ENCODE measurements at regions not wholly inside any gene's neighbourhood (a gene's known extent, or its start where the extent isn't known, plus 50 kb on each side); places are given as distances from the start of the nearest gene placed in this dataset.
A peak's percentile ranks its signal among the peaks of the same experiment; 100 is the strongest.
"Not testable (repeated sequence)": the region's sequence is repeated elsewhere in the genome, so short reads cannot be mapped to it uniquely, and the experiment has no call there.

DNA sequence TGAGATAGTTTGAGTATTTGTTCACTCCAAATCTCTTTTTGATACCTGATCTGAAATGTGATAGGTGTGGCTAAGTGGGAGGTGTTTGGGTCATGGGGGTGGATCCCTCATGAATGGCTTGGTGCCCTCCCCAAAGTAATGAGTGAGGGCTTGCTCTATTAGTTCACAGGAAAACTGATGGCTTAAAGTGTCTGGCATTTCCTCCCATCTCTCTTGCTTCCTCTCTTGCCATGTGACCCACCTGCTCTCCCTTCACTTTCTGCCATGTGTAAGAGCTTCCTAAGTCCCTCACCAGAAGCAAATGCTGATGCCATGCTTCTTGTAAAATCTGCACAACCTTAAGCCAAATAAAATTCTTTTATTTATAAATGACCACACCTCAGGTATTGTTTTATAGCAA is 61.1 kb downstream of the MAD2L1 start:
- H3K27ac ChIP-seq (ENCODE audit: low read length) = no peak overlapping the region
- no peak overlapping the region for H3K4me3 ChIP-seq (ENCODE audit: low read depth in 1 of 2, low read length in 2 of 2)
- no peaks in the 10 kb centered on the region for H3K36me3 ChIP-seq (ENCODE audit: control insufficient read depth in 1 of 2, insufficient read depth in 2 of 2, low read length in 2 of 2)
- H3K4me1 ChIP-seq (ENCODE audit: control insufficient read depth in 1 of 2, insufficient read depth in 2 of 2, low read length in 2 of 2) = peaks cover 0 to 5% of the 10 kb centered on the region in 2 donors
- H3K9me3 ChIP-seq (ENCODE audit: control insufficient read depth in 1 of 2, low read length in 2 of 2) = no peaks in the 10 kb centered on the region
- H3K27me3 ChIP-seq (ENCODE audit: low read depth, low read length) = no peaks in the 10 kb centered on the region

DNA sequence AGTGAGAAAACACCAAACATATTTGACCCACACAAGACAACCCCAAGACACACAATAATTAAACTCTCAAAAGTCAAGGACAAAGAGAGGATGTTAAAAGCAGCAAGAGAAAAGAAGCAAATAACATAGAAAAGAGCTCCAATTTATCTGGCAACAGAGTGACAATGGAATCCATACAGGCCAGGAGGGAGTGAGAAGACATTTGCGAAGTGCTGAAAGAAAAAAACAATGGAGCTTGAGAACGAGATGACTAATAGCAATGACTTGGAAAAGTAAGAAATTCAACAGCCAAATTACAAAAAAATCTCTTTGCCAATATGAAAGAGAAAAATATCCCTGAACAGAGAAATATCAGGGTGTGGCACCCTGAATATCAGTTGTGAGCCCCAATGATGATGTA is 61.6 kb downstream of the MAD2L1 start:
- Histone ChIP-seq H3K9me3 (ENCODE audit: control insufficient read depth in 1 of 2, low read length in 2 of 2) (no peaks in the 10 kb centered on the region), H3K27me3 (ENCODE audit: low read depth, low read length) (no peaks in the 10 kb centered on the region), H3K4me1 (ENCODE audit: control insufficient read depth in 1 of 2, insufficient read depth in 2 of 2, low read length in 2 of 2) (peaks cover 0 to 5% of the 10 kb centered on the region in 2 donors), H3K27ac (ENCODE audit: low read length) (no peak overlapping the region), H3K4me3 (ENCODE audit: low read depth in 1 of 2, low read length in 2 of 2) (no peak overlapping the region), H3K36me3 (ENCODE audit: control insufficient read depth in 1 of 2, insufficient read depth in 2 of 2, low read length in 2 of 2) (no peaks in the 10 kb centered on the region)

DNA sequence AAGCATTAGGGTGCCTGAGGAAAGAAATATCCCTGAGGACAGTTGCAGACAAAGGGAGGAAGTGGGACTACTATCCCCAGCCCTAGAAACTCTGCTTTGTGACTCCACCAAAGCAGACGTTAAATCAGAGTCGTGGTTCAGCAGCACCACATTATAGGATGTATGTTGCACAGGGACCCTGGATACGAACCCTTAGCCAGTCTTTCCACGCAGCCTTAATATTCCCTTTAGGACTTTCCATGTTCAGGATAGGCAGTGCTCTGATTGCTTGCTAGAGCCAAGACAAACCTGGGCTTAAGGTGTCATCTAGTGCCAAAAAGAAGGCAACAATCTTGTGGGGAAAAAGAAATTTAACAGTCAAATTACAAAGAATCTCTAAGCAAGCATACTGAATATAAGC is 62.6 kb downstream of the MAD2L1 start:
- Histone ChIP-seq H3K9me3 (ENCODE audit: control insufficient read depth in 1 of 2, low read length in 2 of 2) (no peaks in the 10 kb centered on the region), H3K36me3 (ENCODE audit: control insufficient read depth in 1 of 2, insufficient read depth in 2 of 2, low read length in 2 of 2) (no peaks in the 10 kb centered on the region), H3K27me3 (ENCODE audit: low read depth, low read length) (no peaks in the 10 kb centered on the region), H3K27ac (ENCODE audit: low read length) (no peak overlapping the region), H3K4me1 (ENCODE audit: control insufficient read depth in 1 of 2, insufficient read depth in 2 of 2, low read length in 2 of 2) (peaks cover 0 to 5% of the 10 kb centered on the region in 2 donors), H3K4me3 (ENCODE audit: low read depth in 1 of 2, low read length in 2 of 2) (no peak overlapping the region)

DNA sequence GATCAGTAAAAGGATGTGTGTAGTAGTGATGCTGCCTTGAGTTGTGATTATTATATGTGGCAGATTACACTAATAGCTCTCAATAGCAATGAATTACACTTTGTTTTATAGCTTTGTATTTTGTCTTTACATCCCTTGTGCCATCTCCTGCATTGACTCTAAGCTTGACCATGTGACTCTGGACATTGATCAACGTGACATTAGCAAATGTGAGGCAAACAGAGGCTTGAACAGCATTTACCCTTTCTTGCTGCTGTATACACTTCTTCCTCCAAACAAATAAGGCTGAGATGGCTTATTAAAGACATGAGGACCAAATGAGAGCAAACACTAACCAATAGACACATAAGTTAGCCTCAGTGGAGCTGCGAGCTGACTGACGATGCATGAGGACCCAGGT is 63.5 kb downstream of the MAD2L1 start:
- Histone ChIP-seq H3K9me3 (ENCODE audit: control insufficient read depth in 1 of 2, low read length in 2 of 2) (no peaks in the 10 kb centered on the region), H3K4me3 (ENCODE audit: low read depth in 1 of 2, low read length in 2 of 2) (no peak overlapping the region), H3K4me1 (ENCODE audit: control insufficient read depth in 1 of 2, insufficient read depth in 2 of 2, low read length in 2 of 2) (peaks cover 0 to 5% of the 10 kb centered on the region in 2 donors), H3K27me3 (ENCODE audit: low read depth, low read length) (no peaks in the 10 kb centered on the region), H3K27ac (ENCODE audit: low read length) (no peak overlapping the region), H3K36me3 (ENCODE audit: control insufficient read depth in 1 of 2, insufficient read depth in 2 of 2, low read length in 2 of 2) (no peaks in the 10 kb centered on the region)

DNA sequence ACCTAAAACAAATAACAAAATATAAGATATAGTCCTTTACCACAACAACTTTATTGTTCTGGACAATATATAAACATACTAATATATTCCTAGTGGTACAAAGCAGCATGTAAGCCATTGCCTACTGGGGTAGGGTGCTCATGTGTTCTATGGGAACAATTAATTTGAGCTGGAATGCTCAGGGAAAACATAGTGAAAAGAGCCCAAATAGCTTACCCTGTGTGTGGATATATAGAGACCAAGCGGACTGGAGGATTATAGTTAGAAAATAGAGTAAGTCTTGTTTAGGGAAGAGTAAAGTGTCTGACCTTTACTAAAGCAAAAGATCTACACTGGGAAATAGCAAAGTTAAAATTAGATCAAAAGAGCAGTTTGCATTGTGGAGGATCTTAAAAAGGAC is 64.8 kb downstream of the MAD2L1 start:
- Histone ChIP-seq H3K36me3 (ENCODE audit: control insufficient read depth in 1 of 2, insufficient read depth in 2 of 2, low read length in 2 of 2) (no peaks in the 10 kb centered on the region), H3K4me1 (ENCODE audit: control insufficient read depth in 1 of 2, insufficient read depth in 2 of 2, low read length in 2 of 2) (peaks cover 0 to under 1% of the 10 kb centered on the region in 2 donors), H3K4me3 (ENCODE audit: low read depth in 1 of 2, low read length in 2 of 2) (no peak overlapping the region), H3K27ac (ENCODE audit: low read length) (no peak overlapping the region), H3K9me3 (ENCODE audit: control insufficient read depth in 1 of 2, low read length in 2 of 2) (no peaks in the 10 kb centered on the region), H3K27me3 (ENCODE audit: low read depth, low read length) (no peaks in the 10 kb centered on the region)

DNA sequence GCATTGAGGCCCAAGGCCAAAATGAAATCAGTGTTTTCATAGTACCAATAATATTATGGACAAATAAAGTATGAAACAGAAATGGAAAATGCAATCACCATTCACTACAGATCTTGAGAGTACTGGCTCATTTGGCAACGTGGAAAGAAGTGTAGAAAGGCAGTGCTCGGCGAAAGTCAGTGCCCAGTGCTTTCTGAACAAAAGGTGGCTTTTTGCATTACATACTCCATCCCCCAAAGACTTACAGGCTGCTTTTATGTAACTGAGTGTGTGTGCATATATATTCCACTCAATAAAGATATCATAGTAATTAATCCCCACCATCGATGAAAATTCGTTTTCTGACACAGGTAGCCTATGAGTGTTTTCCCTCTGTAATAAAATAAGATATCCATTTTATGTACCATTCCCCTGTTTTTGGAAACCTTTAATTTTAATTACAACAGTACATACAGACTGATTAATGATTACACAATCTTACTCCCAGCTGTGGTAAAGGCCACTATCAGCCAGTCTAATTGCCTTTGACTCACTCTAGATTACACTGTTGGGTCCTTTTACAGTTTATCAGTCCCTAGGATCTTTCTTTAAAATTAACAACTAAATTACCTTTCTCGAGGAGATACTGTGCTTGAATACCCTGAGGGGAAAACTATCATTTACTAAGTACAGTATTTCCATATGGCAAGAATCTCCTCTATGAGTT is 65.9 kb downstream of the MAD2L1 start:
- H3K36me3 ChIP-seq (ENCODE audit: control insufficient read depth in 1 of 2, insufficient read depth in 2 of 2, low read length in 2 of 2) = no peaks in the 10 kb centered on the region
- H3K27me3 ChIP-seq (ENCODE audit: low read depth, low read length) = no peaks in the 10 kb centered on the region
- H3K4me1 ChIP-seq (ENCODE audit: control insufficient read depth in 1 of 2, insufficient read depth in 2 of 2, low read length in 2 of 2) = no peaks in the 10 kb centered on the region
- H3K27ac ChIP-seq (ENCODE audit: low read length) = no peak overlapping the region
- H3K9me3 ChIP-seq (ENCODE audit: control insufficient read depth in 1 of 2, low read length in 2 of 2) = no peaks in the 10 kb centered on the region
- no peak overlapping the region for H3K4me3 ChIP-seq (ENCODE audit: low read depth in 1 of 2, low read length in 2 of 2)

DNA sequence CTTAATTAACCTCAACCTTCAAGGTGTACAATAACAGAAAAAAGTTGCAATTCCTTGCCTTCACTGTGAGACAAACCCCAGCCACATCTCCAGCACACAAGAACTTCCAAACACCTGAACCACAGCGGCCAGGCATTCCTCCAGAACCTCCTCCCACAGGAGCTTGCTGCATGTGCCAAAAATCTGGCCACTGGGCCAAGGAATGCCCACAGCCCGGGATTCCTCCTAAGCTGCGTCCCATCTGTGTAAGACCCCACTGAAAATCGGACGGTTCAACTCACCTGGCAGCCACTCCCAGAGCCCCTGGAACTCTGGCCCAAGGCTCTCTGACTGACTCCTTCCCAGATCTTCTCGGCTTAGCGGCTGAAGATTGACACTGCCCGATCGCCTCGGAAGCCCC is 70.6 kb downstream of the MAD2L1 start:
- not testable (repeated sequence) for H3K9me3 ChIP-seq (ENCODE audit: control insufficient read depth in 1 of 2, low read length in 2 of 2); H3K4me1 ChIP-seq (ENCODE audit: control insufficient read depth in 1 of 2, insufficient read depth in 2 of 2, low read length in 2 of 2); H3K27me3 ChIP-seq (ENCODE audit: low read depth, low read length); H3K27ac ChIP-seq (ENCODE audit: low read length); H3K36me3 ChIP-seq (ENCODE audit: control insufficient read depth in 1 of 2, insufficient read depth in 2 of 2, low read length in 2 of 2); H3K4me3 ChIP-seq (ENCODE audit: low read depth in 1 of 2, low read length in 2 of 2)

DNA sequence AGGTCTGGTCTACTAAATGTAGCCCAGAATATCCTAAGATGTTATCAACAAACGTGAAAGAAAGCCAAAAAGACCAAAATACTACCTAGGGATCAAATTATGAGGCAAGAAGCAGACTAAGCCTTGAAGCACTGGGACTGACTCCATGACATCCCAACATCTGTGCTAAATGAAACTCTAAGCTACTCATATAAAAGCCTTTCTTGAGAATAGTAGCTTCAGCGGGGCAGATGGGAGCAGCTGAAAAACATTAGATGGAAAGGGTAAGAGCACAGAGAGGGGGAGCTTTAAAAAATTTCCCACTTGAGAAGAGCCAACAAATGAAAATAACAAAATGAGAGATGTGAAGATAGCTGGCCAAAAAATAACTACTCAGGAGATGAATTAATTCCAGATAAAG is 81.7 kb downstream of the MAD2L1 start:
- Histone ChIP-seq H3K4me1 (ENCODE audit: control insufficient read depth in 1 of 2, insufficient read depth in 2 of 2, low read length in 2 of 2) (peaks cover 0 to 8% of the 10 kb centered on the region in 2 donors), H3K27me3 (ENCODE audit: low read depth, low read length) (no peaks in the 10 kb centered on the region), H3K36me3 (ENCODE audit: control insufficient read depth in 1 of 2, insufficient read depth in 2 of 2, low read length in 2 of 2) (no peaks in the 10 kb centered on the region), H3K27ac (ENCODE audit: low read length) (no peak overlapping the region), H3K9me3 (ENCODE audit: control insufficient read depth in 1 of 2, low read length in 2 of 2) (no peaks in the 10 kb centered on the region), H3K4me3 (ENCODE audit: low read depth in 1 of 2, low read length in 2 of 2) (no peak overlapping the region)

DNA sequence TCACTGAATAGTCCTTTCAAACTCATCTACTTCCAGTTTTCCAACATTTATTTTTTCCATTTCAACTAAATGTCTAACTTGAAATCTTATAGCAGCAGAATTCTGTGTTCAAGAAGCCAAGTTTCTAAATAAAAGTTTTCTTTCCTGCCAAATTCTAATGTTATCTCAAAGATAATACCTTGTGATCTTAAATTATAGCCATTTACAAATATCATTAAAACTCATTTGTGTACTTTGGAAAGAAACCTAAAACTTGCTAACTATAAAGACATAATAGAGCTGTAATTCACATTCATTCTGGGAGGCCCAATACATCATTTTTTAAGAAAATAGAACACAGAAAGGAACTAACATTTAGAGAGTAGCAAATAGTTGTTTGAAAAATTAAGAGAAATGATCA is 83.9 kb downstream of the MAD2L1 start:
- no peaks in the 10 kb centered on the region for H3K9me3 ChIP-seq (ENCODE audit: control insufficient read depth in 1 of 2, low read length in 2 of 2)
- H3K4me3 ChIP-seq (ENCODE audit: low read depth in 1 of 2, low read length in 2 of 2) = no peak overlapping the region
- peaks cover 0 to 14% of the 10 kb centered on the region in 2 donors for H3K4me1 ChIP-seq (ENCODE audit: control insufficient read depth in 1 of 2, insufficient read depth in 2 of 2, low read length in 2 of 2)
- H3K36me3 ChIP-seq (ENCODE audit: control insufficient read depth in 1 of 2, insufficient read depth in 2 of 2, low read length in 2 of 2) = no peaks in the 10 kb centered on the region
- H3K27me3 ChIP-seq (ENCODE audit: low read depth, low read length) = no peaks in the 10 kb centered on the region
- H3K27ac ChIP-seq (ENCODE audit: low read length) = no peak overlapping the region

DNA sequence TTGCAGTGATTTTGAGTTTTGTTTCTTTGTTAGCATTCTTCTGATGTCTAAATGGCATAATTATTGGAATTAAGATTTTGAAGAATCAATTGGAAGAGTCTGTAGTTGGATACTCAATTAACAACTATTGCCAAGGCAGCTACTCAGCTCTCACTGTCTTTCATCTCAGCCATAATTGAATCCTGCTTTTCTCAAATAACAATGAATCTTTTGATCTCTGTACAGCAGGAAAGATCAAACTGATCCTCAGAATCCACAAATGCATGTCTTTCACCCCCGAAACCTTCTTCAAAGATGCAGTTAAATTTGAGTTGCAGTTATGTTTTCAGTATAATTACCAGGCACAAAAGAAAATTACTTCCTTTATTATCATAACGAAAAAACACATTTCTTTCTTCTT is 86.2 kb downstream of the MAD2L1 start:
- peaks cover 0 to 14% of the 10 kb centered on the region in 2 donors for H3K4me1 ChIP-seq (ENCODE audit: control insufficient read depth in 1 of 2, insufficient read depth in 2 of 2, low read length in 2 of 2)
- no peak overlapping the region for H3K4me3 ChIP-seq (ENCODE audit: low read depth in 1 of 2, low read length in 2 of 2)
- H3K9me3 ChIP-seq (ENCODE audit: control insufficient read depth in 1 of 2, low read length in 2 of 2) = no peaks in the 10 kb centered on the region
- no peaks in the 10 kb centered on the region for H3K36me3 ChIP-seq (ENCODE audit: control insufficient read depth in 1 of 2, insufficient read depth in 2 of 2, low read length in 2 of 2)
- H3K27me3 ChIP-seq (ENCODE audit: low read depth, low read length) = no peaks in the 10 kb centered on the region
- no peak overlapping the region for H3K27ac ChIP-seq (ENCODE audit: low read length)

DNA sequence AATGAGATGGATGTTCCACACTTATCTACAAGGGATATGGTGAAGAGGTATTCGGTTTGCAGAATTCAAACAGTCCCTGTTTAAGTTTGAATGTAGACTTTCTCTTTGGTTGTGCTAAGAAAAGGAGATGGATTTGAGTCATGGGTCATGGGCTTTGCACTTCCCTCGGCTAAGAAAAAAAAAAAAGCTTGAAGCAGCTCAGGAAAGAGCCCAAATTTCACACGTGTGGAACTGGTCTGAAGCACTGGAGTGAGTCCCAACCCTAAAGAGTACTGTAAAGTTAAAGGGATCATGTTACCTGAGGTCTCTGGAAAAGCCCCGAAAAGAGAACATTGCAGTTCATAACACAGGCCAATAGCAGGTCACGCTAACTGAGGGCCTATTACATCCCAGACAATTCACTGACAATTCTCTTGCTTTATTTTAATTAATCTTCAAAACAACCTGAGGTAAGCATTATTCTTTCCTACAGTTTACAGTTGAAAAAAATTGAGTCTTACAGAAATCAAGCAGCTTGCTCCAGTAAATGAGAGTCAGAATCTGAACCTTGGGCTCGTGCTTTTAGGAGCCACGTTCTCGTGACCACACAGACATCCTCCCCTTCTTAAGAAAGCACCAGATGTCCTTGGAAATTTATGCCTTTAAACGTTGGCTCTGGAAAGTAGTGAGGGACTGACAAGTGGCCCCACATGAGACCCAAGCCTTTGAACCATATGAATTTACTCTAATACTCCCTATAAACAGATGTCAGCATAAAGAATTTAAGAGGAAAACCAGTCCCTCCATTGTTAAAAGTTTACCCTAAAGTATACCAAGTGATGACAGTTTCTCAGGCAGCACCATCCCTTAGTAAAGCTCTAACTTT is 89.3 kb downstream of the MAD2L1 start:
- peaks cover 0 to 6% of the 10 kb centered on the region in 2 donors for H3K4me1 ChIP-seq (ENCODE audit: control insufficient read depth in 1 of 2, insufficient read depth in 2 of 2, low read length in 2 of 2)
- no peak overlapping the region for H3K4me3 ChIP-seq (ENCODE audit: low read depth in 1 of 2, low read length in 2 of 2)
- H3K36me3 ChIP-seq (ENCODE audit: control insufficient read depth in 1 of 2, insufficient read depth in 2 of 2, low read length in 2 of 2) = no peaks in the 10 kb centered on the region
- no peaks in the 10 kb centered on the region for H3K27me3 ChIP-seq (ENCODE audit: low read depth, low read length)
- peak overlapping the region; percentile 32 for H3K27ac ChIP-seq (ENCODE audit: low read length)
- no peaks in the 10 kb centered on the region for H3K9me3 ChIP-seq (ENCODE audit: control insufficient read depth in 1 of 2, low read length in 2 of 2)

Data from muscle layer of duodenum (tissue), 2 donors.